NT2/D1 (cell line): ENCODE measurements at regions not wholly inside any gene's neighbourhood (a gene's known extent, or its start where the extent isn't known, plus 50 kb on each side); places are given as distances from the start of the nearest gene placed in this dataset.
"Not testable (repeated sequence)": the region's sequence is repeated elsewhere in the genome, so short reads cannot be mapped to it uniquely, and the experiment has no call there.

Experiments used
- SUZ12 ChIP-seq: IDR thresholded peaks from 2 replicates; pipeline ENCODE4 v1.6.1; 2011; ENCODE audit not compliant: insufficient read length, insufficient read depth; ENCODE audit errors: extremely low read depth
- YY1 ChIP-seq: IDR thresholded peaks from 2 replicates; pipeline ENCODE4 v1.6.1; 2011; ENCODE audit not compliant: insufficient read length, insufficient read depth
- ZNF274 ChIP-seq: IDR thresholded peaks from 2 replicates; pipeline ENCODE4 v1.6.1; 2011; ENCODE audit warnings: mild to moderate bottlenecking, low read depth, low read length

GRCh38 chr21:10325546-10325945 lies 195.8 kb upstream of the TPTE start:
- TF ChIP-seq YY1, ZNF274, SUZ12: not testable (repeated sequence)
